Sigmoid colon (tissue), 3 donors: ENCODE measurements at regions not wholly inside any gene's neighbourhood (a gene's known extent, or its start where the extent isn't known, plus 50 kb on each side); places are given as distances from the start of the nearest gene placed in this dataset.

Source experiments
- CTCF ChIP-seq, 4 experiments: fragments of 450-650 bp in 3 of 4; fragments of 200-600 bp in 1 of 4; IDR thresholded peaks; one replicate each; pipeline ENCODE4 v1.5.1; 2016 to 2019; ENCODE audit warnings: antibody characterized with exemption in 4 of 4, mild to moderate bottlenecking in 3 of 4, moderate library complexity in 2 of 4
- POLR2A ChIP-seq, 2 donors: fragments of 450-650 bp; IDR thresholded peaks; one replicate each; pipeline ENCODE4 v1.6.1; 2016; ENCODE audit warnings: antibody characterized with exemption in 2 of 2, mild to moderate bottlenecking in 2 of 2, moderate library complexity in 2 of 2

- no peak for TF ChIP-seq CTCF (IDR thresholded peaks at IDR 0.05)
- TF ChIP-seq POLR2A (IDR thresholded peaks at IDR 0.05): no peak
Measured at GRCh38 chrY:19207048-19207447, 433.5 kb upstream of the HSFY2 start.
